Heart left ventricle (tissue), 16 donors: ENCODE measurements at regions not wholly inside any gene's neighbourhood (a gene's known extent, or its start where the extent isn't known, plus 50 kb on each side); places are given as distances from the start of the nearest gene placed in this dataset.
"Not testable (repeated sequence)": the region's sequence is repeated elsewhere in the genome, so short reads cannot be mapped to it uniquely, and the experiment has no call there.

Source experiments
- ATAC-seq, 4 donors: fragments of 200-7000 bp; cut with Tn5 transposase; one replicate each; pipeline ENCODE4 v1.9.1; 2020 to 2022; ENCODE audit warnings: moderate library complexity in 4 of 4, mild to moderate bottlenecking in 3 of 4, moderate number of reproducible peaks in 1 of 4
- DNase-seq, 5 donors: peaks; one replicate each; pipeline ENCODE4 v3.0.0-alpha.2; 2020
- H3K27ac ChIP-seq, 12 donors: fragments of 200-600 bp; sonication (generic) in 4 of 12; one replicate each; pipeline versions ENCODE4 v1.5.0 to v1.8.0; 2016 to 2022; ENCODE audit warnings: mild to moderate bottlenecking in 2 of 12
- H3K27me3 ChIP-seq, 9 donors: fragments of 200-600 bp; sonication (generic) in 2 of 9; one replicate each; pipeline versions ENCODE4 v1.5.1 to v1.8.0; 2016 to 2022; ENCODE audit warnings: mild to moderate bottlenecking in 3 of 9
- H3K36me3 ChIP-seq, 9 donors: fragments of 200-600 bp; sonication (generic) in 2 of 9; one replicate each; pipeline versions ENCODE4 v1.5.0 to v1.8.0; 2018 to 2022; ENCODE audit warnings: mild to moderate bottlenecking in 2 of 9
- H3K4me1 ChIP-seq, 12 donors: fragments of 200-600 bp; sonication (generic) in 4 of 12; one replicate each; pipeline versions ENCODE4 v1.5.0 to v1.8.0; 2016 to 2022; ENCODE audit warnings: mild to moderate bottlenecking in 3 of 12
- H3K4me3 ChIP-seq, 12 donors: fragments of 200-600 bp; sonication (generic) in 4 of 12; one replicate each; pipeline versions ENCODE4 v1.5.0 to v1.8.0; 2017 to 2022; ENCODE audit warnings: mild to moderate bottlenecking in 9 of 12, moderate library complexity in 4 of 12
- H3K9me3 ChIP-seq, 12 donors: fragments of 200-600 bp; sonication (generic) in 4 of 12; one replicate each; pipeline versions ENCODE4 v1.5.0 to v1.8.0; 2016 to 2022; ENCODE audit warnings: mild to moderate bottlenecking in 1 of 12
- CTCF ChIP-seq, 12 donors: fragments of 200-600 bp; sonication (generic) in 4 of 12; IDR thresholded peaks; one replicate each; pipeline versions ENCODE4 v1.5.0 to v1.8.0; 2018 to 2022; ENCODE audit warnings: antibody characterized with exemption in 12 of 12, mild to moderate bottlenecking in 5 of 12
- POLR2A ChIP-seq, 2 donors: fragments of 450-650 bp; IDR thresholded peaks; one replicate each; pipeline ENCODE4 v1.6.1; 2017; ENCODE audit warnings: antibody characterized with exemption in 2 of 2, mild to moderate bottlenecking in 2 of 2, moderate library complexity in 2 of 2
- WGBS, 4 donors: extraction: QIAGEN DNeasy Blood & Tissue Kit in 2 of 4; methylation state at CpG; one replicate each; pipeline versions ENCODE4 v1.1.5 to v1.1.7; 2013 to 2018; 5-methylcytosine and 5-hydroxymethylcytosine counted together
- intact Hi-C, 10 donors: fragments of 100-400 bp; cut with DNase I; formaldehyde crosslinking; loops; one replicate each; pipeline versions ENCODE4 v1.11.1 to v1.14.2; 2022
- donor health status: ischemic (EF 13 %, LVEDD 7.1; RV severe dilation, severe dysfunction).
- donor health status: healthy with polysubstance abuse.
- donor health status: DM: no; HTN: yes; CAD: no.
- donor health status: DM: no; HTN: no; CAD: no.
- donor health status: ischemic (EF 25% LVEDD 6.9; RV normal size, moderate dysfunction).
- donor health status: ischemic (EF 25% LVEDD 5.7; RV mildly dilated, moderate dysfunction).
- donor health status: healthy.
- donor health status: DM: yes; HTN: yes; CAD: no.
- donor health status: ischemic (EF 35%, LVEDD 5.7; RV mildly dilated, moderate dysfunction).
- donor health status: nonischemic (EF 11% LVEDD 7.7; RV severe dilation, severe dysfunction).
- donor health status: DM: yes; HTN: yes; CAD: no.
- donor health status: PGD.
- donor health status: ischemic (EF 29% LVEDD 5.4; RV normal size, mild dysfunction).
- donor health status: nonischemic (EF 23%, LVEDD 6.1; RV moderate dilation, normal function).

GRCh38 chr6:18039481-18039880 lies 52.0 kb upstream of the KIF13A start:
- Histone ChIP-seq H3K27ac (no peak overlapping the region), H3K4me3 (no peak overlapping the region), H3K36me3 (no peaks in the 10 kb centered on the region), H3K4me1 (peaks cover 0 to 13% (median 1%) of the 10 kb centered on the region in 12 donors), H3K9me3 (no peaks in the 10 kb centered on the region), H3K27me3 (no peaks in the 10 kb centered on the region)
- intact Hi-C loops, result no loop called here
- ATAC-seq (no peak), DNase-seq (no peak)
- TF ChIP-seq CTCF (IDR thresholded peaks at IDR 0.05), result no peak
- TF ChIP-seq POLR2A (IDR thresholded peaks at IDR 0.05), result no peak
- WGBS, 4 donors, result 89 to 97% (median 93%) methylated on average over 3 of the region's 3 CpGs

GRCh38 chr6:18038235-18038634 lies 50.8 kb upstream of the KIF13A start:
- ATAC-seq, H3K27ac ChIP-seq, DNase-seq, H3K36me3 ChIP-seq, H3K27me3 ChIP-seq, intact Hi-C loops, H3K9me3 ChIP-seq, H3K4me1 ChIP-seq, H3K4me3 ChIP-seq: not testable (repeated sequence)
- WGBS, 4 donors, result 93 to 99% (median 94%) methylated on average over 1 of the region's 1 CpG
